ENCODE measurements at regions not wholly inside any gene's neighbourhood (a gene's known extent, or its start where the extent isn't known, plus 50 kb on each side); places are given as distances from the start of the nearest gene placed in this dataset.

- no peak for DNase-seq (ENCODE audit: low read depth in 2 of 2)
Observed at GRCh38 chr3:41138146-41138545, 61.2 kb upstream of the CTNNB1 start.

GRCh38 chr3:41138601-41139000 is 60.7 kb upstream of the CTNNB1 start:
- no peak for DNase-seq (ENCODE audit: low read depth in 2 of 2)

GRCh38 chr3:41140242-41140641 is 59.1 kb upstream of the CTNNB1 start:
- no peak for DNase-seq (ENCODE audit: low read depth in 2 of 2)

- DNase-seq (ENCODE audit: low read depth in 2 of 2): no peak
Observed at GRCh38 chr3:41141433-41142167, 57.7 kb upstream of the CTNNB1 start.

- DNase-seq (ENCODE audit: low read depth in 2 of 2): no peak
Observed at GRCh38 chr3:41143421-41144031, 55.8 kb upstream of the CTNNB1 start.

GRCh38 chr3:41144631-41145030 is 54.7 kb upstream of the CTNNB1 start:
- no peak for DNase-seq (ENCODE audit: low read depth in 2 of 2)

GRCh38 chr3:41148478-41148877 is 50.8 kb upstream of the CTNNB1 start:
- no peak for DNase-seq (ENCODE audit: low read depth in 2 of 2)

- no peak for DNase-seq (ENCODE audit: low read depth in 2 of 2)
Observed at GRCh38 chr3:41148901-41149300, 50.4 kb upstream of the CTNNB1 start.
